HEK293 (cell line): ENCODE measurements at regions not wholly inside any gene's neighbourhood (a gene's known extent, or its start where the extent isn't known, plus 50 kb on each side); places are given as distances from the start of the nearest gene placed in this dataset.

Experiments
- CTCF ChIA-PET: fragments of 350-600 bp; formaldehyde crosslinking; extraction: SDS; loops from one replicate; lab custom pipeline; 2021; ENCODE audit warnings: antibody characterized with exemption; lab: Yijun Ruan, JAX
- POLR2A ChIA-PET: fragments of 300-600 bp; formaldehyde crosslinking; extraction: SDS; loops from one replicate; lab custom pipeline; 2020; ENCODE audit warnings: antibody characterized with exemption, inconsistent platforms; lab: Yijun Ruan, JAX
- H3K27ac ChIP-seq: fragments of 200-500 bp; sonication (Bioruptor generic); 2 replicates; pipeline ENCODE4 v1.5.1; 2014; ENCODE audit warnings: low read depth, low read length, control low read depth, inconsistent platforms; ENCODE audit errors: extremely low read depth
- H3K36me3 ChIP-seq, 2 experiments: fragments of 200-500 bp in 1 of 2; sonication (Bioruptor generic) in 1 of 2; 1 replicate in 1 of 2; 2 replicates in 1 of 2; pipeline ENCODE4 v1.5.1; 2014 to 2017; ENCODE audit warnings: inconsistent platforms in 2 of 2, low read length in 2 of 2; ENCODE audit not compliant: control insufficient read depth in 2 of 2, insufficient read depth in 1 of 2
- H3K4me1 ChIP-seq: fragments of 200-500 bp; sonication (Bioruptor generic); 2 replicates; pipeline ENCODE4 v1.5.1; 2014; ENCODE audit warnings: mild to moderate bottlenecking, low read length, inconsistent platforms; ENCODE audit not compliant: control insufficient read depth, insufficient read depth
- H3K4me3 ChIP-seq: 2 replicates; pipeline ENCODE4 v1.5.1; 2011; ENCODE audit warnings: low read depth, mild to moderate bottlenecking, control low read depth, low read length, moderate library complexity
- H3K9me3 ChIP-seq: fragments of 200-500 bp; sonication (Bioruptor generic); 2 replicates; pipeline ENCODE4 v1.5.1; 2014; ENCODE audit warnings: low read depth, low read length, inconsistent platforms; ENCODE audit not compliant: control insufficient read depth, insufficient read depth
- OVOL3 ChIP-seq: fragments of 450-650 bp; formaldehyde crosslinking; IDR thresholded peaks from 2 replicates; pipeline ENCODE4 v1.5.1; 2016; ENCODE audit warnings: missing biosample characterization, missing genetic modification characterization
- RBAK ChIP-seq: fragments of 450-650 bp; formaldehyde crosslinking; IDR thresholded peaks from 2 replicates; pipeline ENCODE4 v1.5.1; 2016; ENCODE audit warnings: missing biosample characterization, missing genetic modification characterization
- SETDB1 ChIP-seq: IDR thresholded peaks from one replicate; pipeline ENCODE4 v1.6.1; 2017; ENCODE audit warnings: mild to moderate bottlenecking, low read length, moderate library complexity, mixed read lengths; ENCODE audit not compliant: insufficient read length
- ZNF10 ChIP-seq: fragments of 450-650 bp; formaldehyde crosslinking; IDR thresholded peaks from 2 replicates; pipeline ENCODE4 v1.5.1; 2017; ENCODE audit warnings: missing biosample characterization, missing genetic modification characterization
- ZNF146 ChIP-seq: fragments of 450-650 bp; formaldehyde crosslinking; IDR thresholded peaks from 2 replicates; pipeline ENCODE4 v1.5.1; 2016; ENCODE audit warnings: missing biosample characterization, missing genetic modification characterization
- ZNF529 ChIP-seq: fragments of 450-650 bp; formaldehyde crosslinking; IDR thresholded peaks from 2 replicates; pipeline ENCODE4 v1.5.1; 2017; ENCODE audit warnings: missing genetic modification characterization, missing biosample characterization; ENCODE audit not compliant: insufficient replicate concordance
- ZNF544 ChIP-seq: fragments of 450-650 bp; formaldehyde crosslinking; IDR thresholded peaks from 2 replicates; pipeline ENCODE4 v1.5.0; 2017; ENCODE audit warnings: missing biosample characterization, missing genetic modification characterization
- ZNF548 ChIP-seq: fragments of 450-650 bp; formaldehyde crosslinking; IDR thresholded peaks from 2 replicates; pipeline ENCODE4 v1.5.1; 2016; ENCODE audit warnings: missing biosample characterization, missing genetic modification characterization
- ZNF600 ChIP-seq: fragments of 450-650 bp; formaldehyde crosslinking; IDR thresholded peaks from 2 replicates; pipeline ENCODE4 v1.5.1; 2016; ENCODE audit warnings: missing biosample characterization, missing genetic modification characterization
- ZNF629 ChIP-seq: fragments of 450-650 bp; formaldehyde crosslinking; IDR thresholded peaks from 2 replicates; pipeline ENCODE4 v1.5.1; 2017; ENCODE audit warnings: missing biosample characterization, missing genetic modification characterization
- ZNF654 ChIP-seq: fragments of 450-650 bp; formaldehyde crosslinking; IDR thresholded peaks from 2 replicates; pipeline ENCODE4 v1.5.1; 2016; ENCODE audit warnings: low read depth, missing biosample characterization, missing genetic modification characterization
- ZNF747 ChIP-seq: fragments of 450-650 bp; formaldehyde crosslinking; IDR thresholded peaks from 2 replicates; pipeline ENCODE4 v1.5.1; 2016; ENCODE audit warnings: missing biosample characterization, missing genetic modification characterization
- TF ChIP-seq, protein P1 (sequence below): fragments of 450-650 bp; formaldehyde crosslinking; IDR thresholded peaks from 2 replicates; pipeline ENCODE4 v1.5.1; 2016; ENCODE audit warnings: missing biosample characterization, missing genetic modification characterization, borderline replicate concordance
- TF ChIP-seq, protein P2 (sequence below): fragments of 450-650 bp; formaldehyde crosslinking; IDR thresholded peaks from 2 replicates; pipeline ENCODE4 v1.5.1; 2016; ENCODE audit warnings: missing biosample characterization, missing genetic modification characterization, low read depth
- TF ChIP-seq, protein P3 (sequence below): fragments of 450-650 bp; formaldehyde crosslinking; IDR thresholded peaks from 2 replicates; pipeline ENCODE4 v1.5.1; 2016; ENCODE audit warnings: missing biosample characterization, missing genetic modification characterization, borderline replicate concordance
- TF ChIP-seq, protein P4 (sequence below): fragments of 450-650 bp; formaldehyde crosslinking; IDR thresholded peaks from 2 replicates; pipeline ENCODE4 v1.5.1; 2017; ENCODE audit warnings: missing biosample characterization, missing genetic modification characterization
- TF ChIP-seq, protein P5 (sequence below): fragments of 450-650 bp; formaldehyde crosslinking; IDR thresholded peaks from 2 replicates; pipeline ENCODE4 v1.5.1; 2017; ENCODE audit warnings: missing biosample characterization, missing genetic modification characterization

DNA sequence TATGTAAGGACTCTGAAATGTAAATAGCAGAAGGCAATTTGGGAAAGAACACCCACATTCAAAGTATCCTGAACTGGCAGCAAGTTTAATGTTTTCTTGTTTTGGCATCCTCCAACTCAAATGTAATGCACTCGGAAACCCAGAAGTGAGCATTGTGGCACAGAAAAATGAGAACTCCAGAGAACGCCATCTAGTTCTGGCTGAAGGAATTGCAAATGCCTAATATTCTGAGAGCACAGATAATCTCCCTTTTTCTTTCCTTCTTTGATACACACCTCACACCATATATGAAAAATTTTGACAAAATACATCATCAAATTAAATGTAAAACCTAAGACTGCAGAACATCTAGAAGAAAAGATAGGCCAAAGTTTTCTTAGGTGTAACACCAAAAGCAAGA, 52.1 kb downstream of the PWWP3B start:
- no peak overlapping the region for H3K4me3 ChIP-seq
- TF ChIP-seq SETDB1 (no peak), ZNF529 (no peak), ZNF146 (no peak), ZNF629 (tag by site-specific recombination) (no peak), ZNF548 (tag by site-specific recombination) (no peak)
- TF ChIP-seq, protein P1, sequence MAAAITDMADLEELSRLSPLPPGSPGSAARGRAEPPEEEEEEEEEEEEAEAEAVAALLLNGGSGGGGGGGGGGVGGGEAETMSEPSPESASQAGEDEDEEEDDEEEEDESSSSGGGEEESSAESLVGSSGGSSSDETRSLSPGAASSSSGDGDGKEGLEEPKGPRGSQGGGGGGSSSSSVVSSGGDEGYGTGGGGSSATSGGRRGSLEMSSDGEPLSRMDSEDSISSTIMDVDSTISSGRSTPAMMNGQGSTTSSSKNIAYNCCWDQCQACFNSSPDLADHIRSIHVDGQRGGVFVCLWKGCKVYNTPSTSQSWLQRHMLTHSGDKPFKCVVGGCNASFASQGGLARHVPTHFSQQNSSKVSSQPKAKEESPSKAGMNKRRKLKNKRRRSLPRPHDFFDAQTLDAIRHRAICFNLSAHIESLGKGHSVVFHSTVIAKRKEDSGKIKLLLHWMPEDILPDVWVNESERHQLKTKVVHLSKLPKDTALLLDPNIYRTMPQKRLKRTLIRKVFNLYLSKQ (tag by site-specific recombination), result no peak
- TF ChIP-seq, protein P2, sequence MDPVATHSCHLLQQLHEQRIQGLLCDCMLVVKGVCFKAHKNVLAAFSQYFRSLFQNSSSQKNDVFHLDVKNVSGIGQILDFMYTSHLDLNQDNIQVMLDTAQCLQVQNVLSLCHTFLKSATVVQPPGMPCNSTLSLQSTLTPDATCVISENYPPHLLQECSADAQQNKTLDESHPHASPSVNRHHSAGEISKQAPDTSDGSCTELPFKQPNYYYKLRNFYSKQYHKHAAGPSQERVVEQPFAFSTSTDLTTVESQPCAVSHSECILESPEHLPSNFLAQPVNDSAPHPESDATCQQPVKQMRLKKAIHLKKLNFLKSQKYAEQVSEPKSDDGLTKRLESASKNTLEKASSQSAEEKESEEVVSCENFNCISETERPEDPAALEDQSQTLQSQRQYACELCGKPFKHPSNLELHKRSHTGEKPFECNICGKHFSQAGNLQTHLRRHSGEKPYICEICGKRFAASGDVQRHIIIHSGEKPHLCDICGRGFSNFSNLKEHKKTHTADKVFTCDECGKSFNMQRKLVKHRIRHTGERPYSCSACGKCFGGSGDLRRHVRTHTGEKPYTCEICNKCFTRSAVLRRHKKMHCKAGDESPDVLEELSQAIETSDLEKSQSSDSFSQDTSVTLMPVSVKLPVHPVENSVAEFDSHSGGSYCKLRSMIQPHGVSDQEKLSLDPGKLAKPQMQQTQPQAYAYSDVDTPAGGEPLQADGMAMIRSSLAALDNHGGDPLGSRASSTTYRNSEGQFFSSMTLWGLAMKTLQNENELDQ (tag by site-specific recombination), result no peak
- TF ChIP-seq, protein P3, sequence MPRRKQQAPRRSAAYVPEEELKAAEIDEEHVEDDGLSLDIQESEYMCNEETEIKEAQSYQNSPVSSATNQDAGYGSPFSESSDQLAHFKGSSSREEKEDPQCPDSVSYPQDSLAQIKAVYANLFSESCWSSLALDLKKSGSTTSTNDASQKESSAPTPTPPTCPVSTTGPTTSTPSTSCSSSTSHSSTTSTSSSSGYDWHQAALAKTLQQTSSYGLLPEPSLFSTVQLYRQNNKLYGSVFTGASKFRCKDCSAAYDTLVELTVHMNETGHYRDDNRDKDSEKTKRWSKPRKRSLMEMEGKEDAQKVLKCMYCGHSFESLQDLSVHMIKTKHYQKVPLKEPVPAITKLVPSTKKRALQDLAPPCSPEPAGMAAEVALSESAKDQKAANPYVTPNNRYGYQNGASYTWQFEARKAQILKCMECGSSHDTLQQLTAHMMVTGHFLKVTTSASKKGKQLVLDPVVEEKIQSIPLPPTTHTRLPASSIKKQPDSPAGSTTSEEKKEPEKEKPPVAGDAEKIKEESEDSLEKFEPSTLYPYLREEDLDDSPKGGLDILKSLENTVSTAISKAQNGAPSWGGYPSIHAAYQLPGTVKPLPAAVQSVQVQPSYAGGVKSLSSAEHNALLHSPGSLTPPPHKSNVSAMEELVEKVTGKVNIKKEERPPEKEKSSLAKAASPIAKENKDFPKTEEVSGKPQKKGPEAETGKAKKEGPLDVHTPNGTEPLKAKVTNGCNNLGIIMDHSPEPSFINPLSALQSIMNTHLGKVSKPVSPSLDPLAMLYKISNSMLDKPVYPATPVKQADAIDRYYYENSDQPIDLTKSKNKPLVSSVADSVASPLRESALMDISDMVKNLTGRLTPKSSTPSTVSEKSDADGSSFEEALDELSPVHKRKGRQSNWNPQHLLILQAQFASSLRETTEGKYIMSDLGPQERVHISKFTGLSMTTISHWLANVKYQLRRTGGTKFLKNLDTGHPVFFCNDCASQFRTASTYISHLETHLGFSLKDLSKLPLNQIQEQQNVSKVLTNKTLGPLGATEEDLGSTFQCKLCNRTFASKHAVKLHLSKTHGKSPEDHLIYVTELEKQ (tag by site-specific recombination), result no peak
- TF ChIP-seq, all 188 proteins: peak for 0
- no peaks in the 10 kb centered on the region for H3K9me3 ChIP-seq
- H3K4me1 ChIP-seq, result no peaks in the 10 kb centered on the region
- H3K27ac ChIP-seq, result no peak overlapping the region
- ChIA-PET CTCF (interaction anchor here (0.5 to 1.2 kb wide), 7 partner anchors 8 to 297 kb away, joined by 3 to 4 read pairs (median 3); no protein-coding TSS in a partner anchor), POLR2A (no interaction called here)
- H3K36me3 ChIP-seq, result no peaks in the 10 kb centered on the region

DNA sequence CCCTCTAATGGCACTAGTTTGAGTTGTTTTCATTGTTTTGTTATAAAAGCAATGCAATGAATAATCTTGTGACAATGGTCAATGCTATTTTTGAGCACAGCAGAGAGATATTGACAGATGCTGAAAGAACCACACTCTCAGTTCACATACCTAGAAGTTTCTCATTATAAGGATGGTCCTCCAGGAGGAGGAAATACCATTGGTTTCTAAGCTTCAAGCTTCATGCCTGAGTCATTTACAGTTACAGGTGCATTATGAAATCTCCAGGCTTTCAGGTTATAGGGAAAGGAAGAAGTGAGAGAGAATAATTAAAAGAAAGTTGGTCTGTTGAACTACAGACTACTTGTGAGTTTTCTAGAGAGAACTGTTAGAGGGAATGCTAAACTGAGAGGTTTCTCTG, 75.3 kb downstream of the PWWP3B start:
- no peaks in the 10 kb centered on the region for H3K9me3 ChIP-seq
- TF ChIP-seq ZNF747 (no peak), ZNF600 (tag by site-specific recombination) (no peak), OVOL3 (tag by site-specific recombination) (no peak), ZNF654 (tag by site-specific recombination) (no peak), RBAK (tag by site-specific recombination) (no peak), ZNF544 (tag by site-specific recombination) (no peak), ZNF10 (tag by site-specific recombination) (no peak)
- TF ChIP-seq, protein P4, sequence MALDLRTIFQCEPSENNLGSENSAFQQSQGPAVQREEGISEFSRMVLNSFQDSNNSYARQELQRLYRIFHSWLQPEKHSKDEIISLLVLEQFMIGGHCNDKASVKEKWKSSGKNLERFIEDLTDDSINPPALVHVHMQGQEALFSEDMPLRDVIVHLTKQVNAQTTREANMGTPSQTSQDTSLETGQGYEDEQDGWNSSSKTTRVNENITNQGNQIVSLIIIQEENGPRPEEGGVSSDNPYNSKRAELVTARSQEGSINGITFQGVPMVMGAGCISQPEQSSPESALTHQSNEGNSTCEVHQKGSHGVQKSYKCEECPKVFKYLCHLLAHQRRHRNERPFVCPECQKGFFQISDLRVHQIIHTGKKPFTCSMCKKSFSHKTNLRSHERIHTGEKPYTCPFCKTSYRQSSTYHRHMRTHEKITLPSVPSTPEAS, result no peak
- TF ChIP-seq, protein P5, sequence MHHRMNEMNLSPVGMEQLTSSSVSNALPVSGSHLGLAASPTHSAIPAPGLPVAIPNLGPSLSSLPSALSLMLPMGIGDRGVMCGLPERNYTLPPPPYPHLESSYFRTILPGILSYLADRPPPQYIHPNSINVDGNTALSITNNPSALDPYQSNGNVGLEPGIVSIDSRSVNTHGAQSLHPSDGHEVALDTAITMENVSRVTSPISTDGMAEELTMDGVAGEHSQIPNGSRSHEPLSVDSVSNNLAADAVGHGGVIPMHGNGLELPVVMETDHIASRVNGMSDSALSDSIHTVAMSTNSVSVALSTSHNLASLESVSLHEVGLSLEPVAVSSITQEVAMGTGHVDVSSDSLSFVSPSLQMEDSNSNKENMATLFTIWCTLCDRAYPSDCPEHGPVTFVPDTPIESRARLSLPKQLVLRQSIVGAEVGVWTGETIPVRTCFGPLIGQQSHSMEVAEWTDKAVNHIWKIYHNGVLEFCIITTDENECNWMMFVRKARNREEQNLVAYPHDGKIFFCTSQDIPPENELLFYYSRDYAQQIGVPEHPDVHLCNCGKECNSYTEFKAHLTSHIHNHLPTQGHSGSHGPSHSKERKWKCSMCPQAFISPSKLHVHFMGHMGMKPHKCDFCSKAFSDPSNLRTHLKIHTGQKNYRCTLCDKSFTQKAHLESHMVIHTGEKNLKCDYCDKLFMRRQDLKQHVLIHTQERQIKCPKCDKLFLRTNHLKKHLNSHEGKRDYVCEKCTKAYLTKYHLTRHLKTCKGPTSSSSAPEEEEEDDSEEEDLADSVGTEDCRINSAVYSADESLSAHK, result no peak

More for the DNA sequence above, 75.3 kb downstream of the PWWP3B start:
- POLR2A ChIA-PET, result no interaction called here
- H3K4me1 ChIP-seq, result no peaks in the 10 kb centered on the region
- no peak overlapping the region for H3K4me3 ChIP-seq
- no peaks in the 10 kb centered on the region for H3K36me3 ChIP-seq
- no peak overlapping the region for H3K27ac ChIP-seq
- CTCF ChIA-PET, result no interaction called here
